ENCODE measurements at regions not wholly inside any gene's neighbourhood (a gene's known extent, or its start where the extent isn't known, plus 50 kb on each side); places are given as distances from the start of the nearest gene placed in this dataset.

DNA sequence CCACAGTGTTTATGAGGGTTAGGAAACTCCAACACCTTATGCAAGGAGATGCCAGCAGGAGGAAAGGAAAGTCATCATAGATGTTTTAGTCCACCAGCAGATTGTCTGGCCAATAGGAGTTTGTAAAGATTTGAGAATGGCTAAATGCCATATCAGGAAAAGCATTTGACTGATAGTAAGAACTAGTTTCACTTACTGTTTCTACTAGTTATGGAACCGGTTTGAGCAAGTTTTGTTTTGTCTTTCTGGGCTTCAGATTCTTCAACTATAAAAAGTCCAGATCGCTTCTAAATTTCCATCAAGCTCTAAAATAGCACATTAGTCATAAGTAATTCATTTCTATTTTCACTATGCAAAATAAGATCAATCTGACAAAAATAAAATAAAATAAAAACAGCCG lies 254.8 kb upstream of the TMCO5A start:
- TF ChIP-seq, protein P1, sequence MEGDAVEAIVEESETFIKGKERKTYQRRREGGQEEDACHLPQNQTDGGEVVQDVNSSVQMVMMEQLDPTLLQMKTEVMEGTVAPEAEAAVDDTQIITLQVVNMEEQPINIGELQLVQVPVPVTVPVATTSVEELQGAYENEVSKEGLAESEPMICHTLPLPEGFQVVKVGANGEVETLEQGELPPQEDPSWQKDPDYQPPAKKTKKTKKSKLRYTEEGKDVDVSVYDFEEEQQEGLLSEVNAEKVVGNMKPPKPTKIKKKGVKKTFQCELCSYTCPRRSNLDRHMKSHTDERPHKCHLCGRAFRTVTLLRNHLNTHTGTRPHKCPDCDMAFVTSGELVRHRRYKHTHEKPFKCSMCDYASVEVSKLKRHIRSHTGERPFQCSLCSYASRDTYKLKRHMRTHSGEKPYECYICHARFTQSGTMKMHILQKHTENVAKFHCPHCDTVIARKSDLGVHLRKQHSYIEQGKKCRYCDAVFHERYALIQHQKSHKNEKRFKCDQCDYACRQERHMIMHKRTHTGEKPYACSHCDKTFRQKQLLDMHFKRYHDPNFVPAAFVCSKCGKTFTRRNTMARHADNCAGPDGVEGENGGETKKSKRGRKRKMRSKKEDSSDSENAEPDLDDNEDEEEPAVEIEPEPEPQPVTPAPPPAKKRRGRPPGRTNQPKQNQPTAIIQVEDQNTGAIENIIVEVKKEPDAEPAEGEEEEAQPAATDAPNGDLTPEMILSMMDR (IDR thresholded peaks at IDR 0.05; ENCODE audit: extremely low read depth, missing control alignments) = no peak

DNA sequence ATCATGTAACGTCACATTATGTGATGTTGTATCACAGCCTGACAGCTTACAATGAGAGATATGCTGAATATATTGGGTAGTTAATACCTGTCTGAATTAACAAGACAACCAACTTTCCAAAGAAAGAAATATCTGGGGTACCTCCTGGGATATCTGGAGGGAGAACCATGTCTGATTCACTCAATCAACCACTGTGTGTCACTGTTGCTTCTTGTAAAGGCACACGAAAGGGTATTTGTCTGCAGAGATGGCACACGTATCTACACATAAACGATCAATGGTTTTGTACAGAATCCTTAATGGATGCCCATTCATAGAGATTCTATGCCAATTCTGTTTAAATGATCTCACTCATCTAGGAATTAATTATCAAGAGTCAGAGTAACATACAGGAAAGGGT lies 252.1 kb upstream of the TMCO5A start:
- DNase-seq (ENCODE audit: low spot score) = no peak
- TF ChIP-seq, protein P1 (IDR thresholded peaks at IDR 0.05; ENCODE audit: extremely low read depth, missing control alignments) = no peak

More for the DNA sequence above, 254.8 kb upstream of the TMCO5A start:
- no peak for DNase-seq (ENCODE audit: low spot score)

DNA sequence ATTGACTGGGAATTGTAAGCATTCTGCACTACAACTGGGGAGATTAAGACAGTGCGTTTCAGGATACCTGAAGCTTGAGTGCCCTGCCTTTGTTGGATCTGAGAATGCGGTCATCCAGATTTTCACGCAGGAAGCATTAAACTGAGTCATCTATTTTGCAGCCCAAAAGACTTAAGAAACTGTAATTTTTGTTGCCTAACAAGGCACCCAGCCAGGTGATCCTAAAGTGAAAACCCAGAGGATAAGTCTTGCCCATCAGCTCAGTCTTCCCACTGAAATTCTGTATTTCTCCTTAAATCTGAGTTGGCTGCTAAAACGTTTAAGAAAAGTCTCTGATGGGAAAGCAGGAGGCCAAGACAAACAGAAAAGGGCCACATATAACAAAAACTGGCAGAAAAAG lies 242.5 kb upstream of the TMCO5A start:
- TF ChIP-seq, protein P1 (IDR thresholded peaks at IDR 0.05; ENCODE audit: extremely low read depth, missing control alignments) = no peak
- no peak for DNase-seq (ENCODE audit: low spot score)

DNA sequence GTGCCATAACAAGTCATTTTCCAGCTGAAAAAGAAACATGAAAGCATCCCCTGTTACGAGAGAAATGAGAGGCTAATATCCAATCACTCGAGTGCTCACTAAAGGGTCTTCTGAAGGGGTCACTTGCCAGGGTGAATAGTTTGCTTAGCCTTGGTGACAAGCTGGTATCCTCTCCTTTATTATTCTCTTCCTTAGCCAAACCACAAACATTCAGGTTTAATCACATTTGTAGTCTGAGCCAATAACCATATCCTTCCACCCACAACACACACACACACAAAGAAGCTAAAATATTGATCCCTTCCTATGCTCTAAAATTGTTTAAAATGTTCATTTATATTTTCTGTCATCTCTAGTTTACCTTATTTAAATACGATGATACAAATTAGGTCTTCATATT lies 240.5 kb upstream of the TMCO5A start:
- DNase-seq (ENCODE audit: low spot score) = no peak
- TF ChIP-seq, protein P1 (IDR thresholded peaks at IDR 0.05; ENCODE audit: extremely low read depth, missing control alignments) = no peak

DNA sequence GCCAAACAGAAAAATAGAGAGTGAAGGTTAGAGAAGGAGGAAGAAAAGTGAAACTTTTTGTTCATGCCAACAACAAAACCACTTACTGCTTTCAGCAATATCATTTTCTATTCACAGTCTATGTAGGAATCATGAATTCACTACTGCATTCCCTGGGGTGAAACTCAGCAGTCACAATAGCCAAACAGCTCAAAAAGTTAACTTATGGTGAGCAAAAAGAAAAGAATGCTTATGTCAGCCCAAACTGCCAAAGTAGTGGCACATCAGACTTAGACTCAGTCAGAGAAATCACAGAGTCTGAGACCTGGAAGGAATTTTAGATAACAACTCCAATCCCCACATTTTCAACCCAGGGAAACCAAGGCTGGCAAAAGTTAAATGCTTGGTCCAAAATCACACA lies 238.7 kb upstream of the TMCO5A start:
- TF ChIP-seq, protein P1 (IDR thresholded peaks at IDR 0.05; ENCODE audit: extremely low read depth, missing control alignments) = no peak
- DNase-seq (ENCODE audit: low spot score) = no peak

DNA sequence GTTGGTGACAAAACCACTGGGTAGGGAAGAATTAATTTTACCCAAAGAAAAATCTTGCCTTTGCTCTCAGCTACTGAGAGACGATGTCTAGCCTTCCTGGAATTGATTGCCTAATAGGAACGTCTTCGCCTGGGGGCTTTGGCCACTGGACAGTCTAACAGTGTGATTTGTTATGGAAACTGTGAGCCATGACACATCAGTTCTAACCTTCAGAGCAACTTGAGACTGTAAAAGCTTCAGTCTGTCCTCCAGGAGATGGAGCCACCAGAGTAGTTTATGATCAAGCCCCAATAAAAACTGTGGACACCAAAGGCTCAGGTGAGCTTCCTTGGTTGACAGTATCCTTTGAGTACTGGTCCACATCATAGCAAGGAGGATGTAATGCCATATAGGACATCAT lies 235.8 kb upstream of the TMCO5A start:
- TF ChIP-seq, protein P1 (IDR thresholded peaks at IDR 0.05; ENCODE audit: extremely low read depth, missing control alignments) = no peak
- no peak for DNase-seq (ENCODE audit: low spot score)

DNA sequence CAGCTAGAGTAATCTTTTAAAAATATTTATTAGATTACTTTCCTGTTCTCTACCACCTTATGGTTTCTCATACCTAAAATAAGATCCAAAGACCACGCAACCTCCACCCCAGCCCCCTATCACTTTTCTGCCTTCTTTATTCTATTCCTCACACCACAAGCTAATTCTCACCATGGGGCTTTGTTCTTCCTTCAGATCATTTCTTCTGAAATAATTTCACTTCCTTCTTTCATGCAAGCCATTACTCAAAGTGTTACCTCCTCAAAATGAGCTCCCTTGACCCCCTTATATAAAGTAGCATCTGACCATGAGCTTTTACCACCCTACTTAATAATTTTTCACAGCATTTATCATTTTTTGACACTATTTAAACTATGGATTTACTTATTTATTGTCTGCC lies 233.2 kb upstream of the TMCO5A start:
- TF ChIP-seq, protein P1 (IDR thresholded peaks at IDR 0.05; ENCODE audit: extremely low read depth, missing control alignments) = no peak
- no peak for DNase-seq (ENCODE audit: low spot score)
